ENCODE measurements at regions not wholly inside any gene's neighbourhood (a gene's known extent, or its start where the extent isn't known, plus 50 kb on each side); places are given as distances from the start of the nearest gene placed in this dataset.

DNA sequence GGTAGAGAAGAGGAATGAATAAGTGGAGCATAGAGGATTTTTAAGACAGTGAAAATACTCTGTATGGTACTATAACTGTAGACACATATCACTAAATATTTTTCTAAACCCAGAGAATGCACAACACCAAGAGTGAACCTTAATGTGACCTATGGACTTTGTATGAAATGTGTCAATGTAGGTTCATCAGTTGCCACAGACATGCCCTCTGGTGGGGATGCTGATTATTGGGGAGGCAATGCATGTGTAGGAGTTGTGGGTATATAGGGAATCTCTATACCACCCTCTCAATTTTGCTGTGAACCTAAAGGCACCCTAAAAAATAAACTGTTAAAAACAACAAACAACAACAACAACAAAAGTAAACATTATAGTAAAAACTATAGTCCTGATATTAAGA is 293.7 kb downstream of the RNF144B start:
- no peak for TF ChIP-seq POLR2A (IDR thresholded peaks at IDR 0.05; ENCODE audit: low read length)
- no peak for TF ChIP-seq GATA1 (IDR thresholded peaks at IDR 0.05; ENCODE audit: low read depth, low read length)
